Lung (tissue), 11 donors: ENCODE measurements at regions not wholly inside any gene's neighbourhood (a gene's known extent, or its start where the extent isn't known, plus 50 kb on each side); places are given as distances from the start of the nearest gene placed in this dataset.

Experiments used
- ATAC-seq: fragments of 200-7000 bp; cut with Tn5 transposase; one replicate; pipeline ENCODE4 v1.9.1; 2020; ENCODE audit warnings: moderate number of reproducible peaks; ENCODE audit not compliant: insufficient read depth, low FRiP score
- DNase-seq, 3 donors: peaks; one replicate each; pipeline ENCODE4 v3.0.0-alpha.2; 2013 to 2017
- H3K27ac ChIP-seq, 2 donors: one replicate each; pipeline ENCODE4 v1.5.1; 2013; ENCODE audit warnings: mild to moderate bottlenecking in 2 of 2, moderate library complexity in 2 of 2, control low read depth in 1 of 2, inconsistent platforms in 1 of 2, low read depth in 1 of 2, low read length in 1 of 2
- H3K27me3 ChIP-seq, 3 donors: one replicate each; pipeline ENCODE4 v1.5.1; 2013; ENCODE audit warnings: low read length in 2 of 3; ENCODE audit not compliant: control insufficient read depth in 3 of 3, insufficient read depth in 3 of 3
- H3K36me3 ChIP-seq, 4 donors: one replicate each; pipeline ENCODE4 v1.5.1; 2013; ENCODE audit warnings: low read length in 4 of 4, mild to moderate bottlenecking in 1 of 4, moderate library complexity in 1 of 4; ENCODE audit not compliant: control insufficient read depth in 4 of 4, insufficient read depth in 4 of 4
- H3K4me1 ChIP-seq, 5 donors: one replicate each; pipeline ENCODE4 v1.5.1; 2013; ENCODE audit warnings: low read length in 5 of 5, mild to moderate bottlenecking in 2 of 5, moderate library complexity in 1 of 5; ENCODE audit not compliant: control insufficient read depth in 5 of 5, insufficient read depth in 5 of 5
- H3K4me3 ChIP-seq: one replicate; pipeline ENCODE4 v1.5.1; 2013; ENCODE audit warnings: mild to moderate bottlenecking, control low read depth, moderate library complexity
- H3K9ac ChIP-seq, 2 donors: one replicate each; pipeline ENCODE4 v1.5.1; 2013; ENCODE audit warnings: low read length in 2 of 2, control low read depth in 1 of 2; ENCODE audit not compliant: insufficient read depth in 1 of 2
- H3K9me3 ChIP-seq, 4 donors: one replicate each; pipeline ENCODE4 v1.5.1; 2013; ENCODE audit warnings: low read length in 3 of 4, mild to moderate bottlenecking in 1 of 4, moderate library complexity in 1 of 4; ENCODE audit not compliant: control insufficient read depth in 4 of 4, insufficient read depth in 3 of 4
- CTCF ChIP-seq: IDR thresholded peaks from 2 replicates; pipeline ENCODE4 v1.5.1; 2012; ENCODE audit warnings: mild to moderate bottlenecking; ENCODE audit errors: control extremely low read depth, extremely low read depth
- WGBS, 2 donors: extraction: QIAGEN DNeasy Blood & Tissue Kit; methylation state at CpG; one replicate each; pipeline ENCODE4 v1.1.7; 2013; 5-methylcytosine and 5-hydroxymethylcytosine counted together
- donor health status: control.
- donor health status: control.
- donor health status: Bipolar disorder and iron deficiency.
- donor health status: healthy.
- donor health status: DM: yes; HTN: yes; CAD: no.

- no peak overlapping the region for H3K4me3 ChIP-seq
- H3K27ac ChIP-seq = no peak overlapping the region
- no peak for ATAC-seq
- H3K4me1 ChIP-seq = no peaks in the 10 kb centered on the region
- H3K9me3 ChIP-seq = peaks cover 0 to 2% (median under 1%) of the 10 kb centered on the region in 4 donors
- no peak for DNase-seq
- TF ChIP-seq CTCF = no peak
- no peak overlapping the region for H3K9ac ChIP-seq
- WGBS, 2 donors = 63 to 81% methylated on average over 4 of the region's 4 CpGs
- H3K36me3 ChIP-seq = no peaks in the 10 kb centered on the region
- no peaks in the 10 kb centered on the region for H3K27me3 ChIP-seq
Observed at GRCh38 chr7:41832941-41833340, 130.1 kb upstream of the INHBA start.

- WGBS, 2 donors = 73 to 78% methylated on average over 2 of the region's 2 CpGs
- H3K27me3 ChIP-seq = no peaks in the 10 kb centered on the region
- no peak overlapping the region for H3K9ac ChIP-seq
- ATAC-seq (no peak), DNase-seq (no peak)
- H3K27ac ChIP-seq = no peak overlapping the region
- no peaks in the 10 kb centered on the region for H3K36me3 ChIP-seq
- H3K4me1 ChIP-seq = no peaks in the 10 kb centered on the region
- H3K4me3 ChIP-seq = no peak overlapping the region
- H3K9me3 ChIP-seq = peaks cover 0 to 6% (median 1%) of the 10 kb centered on the region in 4 donors
- TF ChIP-seq CTCF = no peak
Observed at GRCh38 chr7:41830271-41830670, 127.4 kb upstream of the INHBA start.

GRCh38 chr7:41828911-41829310 lies 126.0 kb upstream of the INHBA start:
- no peaks in the 10 kb centered on the region for H3K27me3 ChIP-seq
- WGBS, 2 donors = 51 to 71% methylated on average over 4 of the region's 4 CpGs

More at GRCh38 chr7:41828911-41829310, 126.0 kb upstream of the INHBA start:
- Histone ChIP-seq H3K36me3 (no peaks in the 10 kb centered on the region), H3K4me1 (no peaks in the 10 kb centered on the region), H3K9ac (no peak overlapping the region), H3K9me3 (peaks cover 0 to 6% (median 1%) of the 10 kb centered on the region in 4 donors), H3K4me3 (no peak overlapping the region), H3K27ac (no peak overlapping the region)
- no peak for TF ChIP-seq CTCF
- no peak for ATAC-seq
- no peak for DNase-seq
